H1 (cell line): ENCODE measurements at regions not wholly inside any gene's neighbourhood (a gene's known extent, or its start where the extent isn't known, plus 50 kb on each side); places are given as distances from the start of the nearest gene placed in this dataset.

ENCODE experiments used
- CTCF ChIA-PET: fragments of 300-600 bp; sonication (Branson Sonifier 250); formaldehyde crosslinking; loops from one replicate; lab custom pipeline; 2021; ENCODE audit not compliant: partially characterized antibody; lab: Charles Lee
- POLR2A ChIA-PET: fragments of 300-600 bp; sonication (Branson Sonifier 250); formaldehyde crosslinking; loops from one replicate; lab custom pipeline; 2021; ENCODE audit warnings: inconsistent platforms; ENCODE audit not compliant: partially characterized antibody; lab: Charles Lee
- DNase-seq, 2 experiments: peaks; one replicate each; pipeline versions ENCODE4 v3.0.0 to v3.0.0-alpha.2; 2010 to 2022; ENCODE audit warnings: low spot score in 2 of 2, low read depth in 1 of 2, mixed read lengths in 1 of 2
- FAIRE-seq: peaks from 2 replicates; lab custom pipeline; 2011; peaks lifted over from hg19 to GRCh38; lab: Jason Lieb, UNC
- H2AFZ ChIP-seq: 2 replicates; pipeline ENCODE4 v1.8.1; 2012; ENCODE audit warnings: low read length, inconsistent platforms
- H2AK5ac ChIP-seq: 2 replicates; pipeline ENCODE4 v1.6.1; 2013; ENCODE audit warnings: low read depth, low read length
- H2BK120ac ChIP-seq: replicated peaks from 2 replicates; pipeline ENCODE3; 2013; ENCODE audit warnings: low read depth, low read length, inconsistent platforms
- H2BK12ac ChIP-seq: 2 replicates; pipeline ENCODE4 v1.6.1; 2013; ENCODE audit warnings: low read depth, low read length
- H2BK15ac ChIP-seq: 2 replicates; pipeline ENCODE4 v1.6.1; 2013; ENCODE audit warnings: low read length
- H2BK20ac ChIP-seq: 2 replicates; pipeline ENCODE4 v1.6.1; 2013; ENCODE audit warnings: low read length
- H2BK5ac ChIP-seq: 2 replicates; pipeline ENCODE4 v1.6.1; 2013; ENCODE audit warnings: low read depth, low read length
- H3K14ac ChIP-seq: 2 replicates; pipeline ENCODE4 v1.6.1; 2013; ENCODE audit warnings: inconsistent platforms; ENCODE audit not compliant: insufficient read length
- H3K18ac ChIP-seq: 2 replicates; pipeline ENCODE4 v1.6.1; 2013; ENCODE audit warnings: low read length; ENCODE audit errors: extremely low read depth
- H3K23ac ChIP-seq: 2 replicates; pipeline ENCODE4 v1.6.1; 2013; ENCODE audit warnings: inconsistent platforms; ENCODE audit not compliant: insufficient read length
- H3K23me2 ChIP-seq: 2 replicates; pipeline ENCODE4 v1.6.1; 2013; ENCODE audit warnings: low read depth, low read length
- H3K27ac ChIP-seq: 2 replicates; pipeline ENCODE4 v1.6.1; 2011; ENCODE audit warnings: low read depth, low read length, inconsistent platforms
- H3K27me3 ChIP-seq, 4 experiments: replicated peaks in 1 of 4; 1 replicate in 1 of 4; 2 replicates in 3 of 4; pipeline versions ENCODE4 v1.6.1 to v1.8.1; 2011 to 2013; ENCODE audit warnings: low read length in 3 of 4, mild to moderate bottlenecking in 3 of 4, inconsistent platforms in 2 of 4, mixed read lengths in 2 of 4, moderate library complexity in 1 of 4; ENCODE audit not compliant: control insufficient read depth in 3 of 4, insufficient read depth in 3 of 4; ENCODE audit errors: extremely low read depth in 1 of 4
- H3K36me3 ChIP-seq, 4 experiments: 2 replicates each; pipeline versions ENCODE4 v1.6.1 to v1.8.1; 2011 to 2013; ENCODE audit warnings: mild to moderate bottlenecking in 4 of 4, low read length in 3 of 4, moderate library complexity in 2 of 4, control low read depth in 1 of 4, inconsistent platforms in 1 of 4; ENCODE audit not compliant: insufficient read depth in 4 of 4, control insufficient read depth in 2 of 4
- H3K4ac ChIP-seq: replicated peaks from 2 replicates; pipeline ENCODE3; 2013; ENCODE audit warnings: low read length, low read depth, mixed read lengths, inconsistent platforms; ENCODE audit not compliant: insufficient read length
- H3K4me1 ChIP-seq, 4 experiments: replicated peaks in 1 of 4; 1 replicate in 1 of 4; 2 replicates in 3 of 4; pipeline versions ENCODE4 v1.6.1 to v1.8.1; 2011 to 2013; ENCODE audit warnings: low read length in 3 of 4, inconsistent platforms in 2 of 4, mixed read lengths in 1 of 4; ENCODE audit not compliant: insufficient read depth in 4 of 4, control insufficient read depth in 3 of 4
- H3K4me2 ChIP-seq, 2 experiments: 2 replicates each; pipeline versions ENCODE4 v1.6.1 to v1.8.1; 2011 to 2013; ENCODE audit warnings: low read depth in 2 of 2, low read length in 2 of 2, control low read depth in 1 of 2, inconsistent platforms in 1 of 2, mild to moderate bottlenecking in 1 of 2; ENCODE audit not compliant: insufficient read depth in 1 of 2
- H3K4me3 ChIP-seq, 4 experiments: fragments of 200-600, 300-600 bp in 1 of 4; sonication (generic), shearing (Covaris generic), sonication (Bioruptor Twin) in 1 of 4; 2 replicates each; pipeline versions ENCODE4 v1.5.1 to v1.8.1; 2011 to 2016; ENCODE audit warnings: low read length in 4 of 4, low read depth in 3 of 4, control low read depth in 2 of 4, inconsistent platforms in 2 of 4, mild to moderate bottlenecking in 2 of 4, mixed read lengths in 1 of 4, moderate library complexity in 1 of 4; ENCODE audit not compliant: insufficient read depth in 2 of 4; ENCODE audit errors: extremely low read depth in 1 of 4
- H3K56ac ChIP-seq: replicated peaks from 2 replicates; pipeline ENCODE3; 2013; ENCODE audit warnings: low read depth, mild to moderate bottlenecking, mixed read lengths, low read length, inconsistent platforms; ENCODE audit not compliant: insufficient read length
- H3K79me1 ChIP-seq: 2 replicates; pipeline ENCODE4 v1.6.1; 2013; ENCODE audit warnings: low read depth, low read length, control low read depth
- H3K79me2 ChIP-seq, 2 experiments: 2 replicates each; pipeline versions ENCODE4 v1.6.1 to v1.8.1; 2012 to 2013; ENCODE audit warnings: low read length in 2 of 2, mild to moderate bottlenecking in 2 of 2, inconsistent platforms in 1 of 2; ENCODE audit not compliant: insufficient read depth in 2 of 2, control insufficient read depth in 1 of 2
- H3K9ac ChIP-seq, 4 experiments: replicated peaks in 1 of 4; 1 replicate in 1 of 4; 2 replicates in 3 of 4; pipeline versions ENCODE4 v1.6.1 to v1.8.1; 2011 to 2013; ENCODE audit warnings: low read depth in 3 of 4, low read length in 3 of 4, control low read depth in 2 of 4, mild to moderate bottlenecking in 2 of 4, moderate library complexity in 2 of 4, inconsistent platforms in 1 of 4; ENCODE audit errors: extremely low read depth in 1 of 4
- H3K9me3 ChIP-seq, 2 experiments: 2 replicates each; pipeline versions ENCODE4 v1.6.1 to v1.8.1; 2012 to 2013; ENCODE audit warnings: mild to moderate bottlenecking in 2 of 2, moderate library complexity in 2 of 2, control low read depth in 1 of 2, inconsistent platforms in 1 of 2, low read depth in 1 of 2, low read length in 1 of 2, mixed read lengths in 1 of 2; ENCODE audit not compliant: insufficient read depth in 2 of 2
- H4K20me1 ChIP-seq, 2 experiments: replicated peaks in 1 of 2; 2 replicates each; pipeline versions ENCODE3 to v1.8.1; 2011 to 2013; ENCODE audit warnings: inconsistent platforms in 2 of 2, low read length in 2 of 2, mild to moderate bottlenecking in 1 of 2; ENCODE audit not compliant: insufficient read depth in 2 of 2, control insufficient read depth in 1 of 2
- H4K5ac ChIP-seq: 2 replicates; pipeline ENCODE4 v1.6.1; 2013; ENCODE audit warnings: low read length, low read depth, mixed read lengths, inconsistent platforms; ENCODE audit not compliant: insufficient read length
- H4K8ac ChIP-seq: 2 replicates; pipeline ENCODE4 v1.8.0; 2013; ENCODE audit warnings: mild to moderate bottlenecking, moderate library complexity, low read length, inconsistent platforms; ENCODE audit not compliant: insufficient read depth; ENCODE audit errors: extremely low read depth
- H4K91ac ChIP-seq: replicated peaks from 2 replicates; pipeline ENCODE3; 2013; ENCODE audit warnings: low read length, mixed read lengths, inconsistent platforms; ENCODE audit not compliant: insufficient read length
- BACH1 ChIP-seq: IDR thresholded peaks from 2 replicates; pipeline ENCODE4 v1.6.1; 2012; ENCODE audit warnings: low read length, improper control_type of control experiment
- BRCA1 ChIP-seq: IDR thresholded peaks from 2 replicates; pipeline ENCODE4 v1.6.1; 2012; ENCODE audit warnings: low read depth, low read length, improper control_type of control experiment
- EP300 ChIP-seq, 2 experiments: IDR thresholded peaks; 1 replicate in 1 of 2; 2 replicates in 1 of 2; pipeline ENCODE4 v1.6.1; 2011 to 2012; ENCODE audit warnings: low read depth in 2 of 2, low read length in 2 of 2, mild to moderate bottlenecking in 2 of 2, borderline replicate concordance in 1 of 2, inconsistent platforms in 1 of 2, moderate library complexity in 1 of 2
- HDAC6 ChIP-seq: IDR thresholded peaks from one replicate; pipeline ENCODE4 v1.7.1; 2012; ENCODE audit warnings: low read depth, mild to moderate bottlenecking, inconsistent platforms, low read length, moderate library complexity
- JUN ChIP-seq: IDR thresholded peaks from 2 replicates; pipeline ENCODE4 v1.6.1; 2011; ENCODE audit warnings: low read depth, mild to moderate bottlenecking, improper control_type of control experiment, low read length
- MAX ChIP-seq: IDR thresholded peaks from 2 replicates; pipeline ENCODE4 v1.6.1; 2012; ENCODE audit warnings: inconsistent platforms
- NANOG ChIP-seq: IDR thresholded peaks from 2 replicates; pipeline ENCODE4 v1.6.1; 2011; ENCODE audit warnings: low read length, low read depth, mild to moderate bottlenecking, inconsistent platforms; ENCODE audit not compliant: insufficient read depth, poor library complexity, severe bottlenecking
- POLR2AphosphoS5 ChIP-seq: IDR thresholded peaks from 2 replicates; pipeline ENCODE4 v1.6.1; 2011; ENCODE audit warnings: low read depth, low read length
- POU5F1 ChIP-seq: IDR thresholded peaks from 2 replicates; pipeline ENCODE4 v1.6.1; 2011; ENCODE audit warnings: low read depth, mild to moderate bottlenecking, low read length, moderate library complexity
- RBBP5 ChIP-seq: IDR thresholded peaks from 2 replicates; pipeline ENCODE4 v1.7.1; 2012; ENCODE audit warnings: low read depth, mild to moderate bottlenecking, inconsistent platforms, low read length, moderate library complexity, borderline replicate concordance
- RFX5 ChIP-seq: IDR thresholded peaks from 2 replicates; pipeline ENCODE4 v1.6.1; 2011; ENCODE audit warnings: low read depth, low read length, improper control_type of control experiment, borderline replicate concordance
- SIRT6 ChIP-seq: IDR thresholded peaks from one replicate; pipeline ENCODE4 v1.7.1; 2012; ENCODE audit warnings: low read length, inconsistent platforms
- SIX5 ChIP-seq: IDR thresholded peaks from 2 replicates; pipeline ENCODE4 v1.6.1; 2011; ENCODE audit warnings: mild to moderate bottlenecking, low read depth, low read length
- TAF7 ChIP-seq: optimal IDR thresholded peaks from 2 replicates; pipeline ENCODE3; 2011; ENCODE audit warnings: low read depth, mild to moderate bottlenecking, inconsistent platforms, low read length, moderate library complexity, borderline replicate concordance
- TEAD4 ChIP-seq: IDR thresholded peaks from 2 replicates; pipeline ENCODE4 v1.6.1; 2012; ENCODE audit warnings: low read depth, low read length, inconsistent platforms, mixed read lengths
- YY1 ChIP-seq: IDR thresholded peaks from 2 replicates; pipeline ENCODE4 v1.6.1; 2011; ENCODE audit warnings: low read depth, mild to moderate bottlenecking, low read length
- WGBS, 2 experiments: shearing (Covaris generic) in 1 of 2; methylation state at CpG; one replicate each; pipeline versions ENCODE4 v1.1.6 to v1.1.7; 2013 to 2015; ENCODE audit warnings: low lambda C conversion rate in 2 of 2, mixed read lengths in 2 of 2, inconsistent platforms in 1 of 2, low coverage in 1 of 2, missing lambda C conversion rate in 1 of 2; ENCODE audit not compliant: insufficient replicate concordance in 2 of 2, insufficient coverage in 1 of 2, insufficient read length in 1 of 2; ENCODE audit errors: extremely low coverage in 1 of 2, missing lambda C conversion rate in 1 of 2; 5-methylcytosine and 5-hydroxymethylcytosine counted together

GRCh38 chr9:74001382-74001781 is 495.8 kb upstream of the RORB start:
- Histone ChIP-seq H3K23me2 (no peaks in the 10 kb centered on the region), H3K56ac (no peak overlapping the region), H2AK5ac (no peak overlapping the region), H2BK15ac (peak overlapping the region; percentile 89; the same call in 1 of the 2 replicates), H2BK12ac (no peak overlapping the region), H3K79me1 (no peaks in the 10 kb centered on the region), H3K4me1 (peaks cover 0 to 2% (median 0%) of the 10 kb centered on the region in 4 experiments; a peak in 1 of 7 replicates), H3K18ac (no peak overlapping the region), H3K27me3 (no peaks in the 10 kb centered on the region), H3K27ac (no peak overlapping the region), H4K20me1 (no peaks in the 10 kb centered on the region), H3K4ac (no peak overlapping the region), H3K79me2 (no peaks in the 10 kb centered on the region), H4K91ac (no peak overlapping the region), H2BK20ac (no peak overlapping the region), H3K4me3 (no peak overlapping the region), H4K8ac (no peak overlapping the region), H3K4me2 (no peak overlapping the region), H2BK5ac (no peak overlapping the region), H4K5ac (no peak overlapping the region), H3K36me3 (no peaks in the 10 kb centered on the region), H3K9ac (no peak overlapping the region), H3K9me3 (no peaks in the 10 kb centered on the region), H2AFZ (no peak overlapping the region), H3K14ac (no peak overlapping the region), H2BK120ac (no peak overlapping the region), H3K23ac (no peak overlapping the region)
- ChIA-PET POLR2A (interaction anchor here (1.3 kb wide), 1 partner anchor 10 kb away, joined by 3 read pairs; no protein-coding TSS in a partner anchor), CTCF (interaction anchor here (1.2 to 4.1 kb wide), 2 partner anchors 318 to 444 kb away, joined by 3 to 14 read pairs; no protein-coding TSS in a partner anchor)
- FAIRE-seq (no peak), DNase-seq (no peak)
- 83% methylated on average over 2 of the region's 2 CpGs; no CpG with 5 or more reads in 1 of the 2 experiments for WGBS, 2 experiments
- TF ChIP-seq YY1 (no peak), BACH1 (no peak), SIRT6 (no peak), RFX5 (no peak), EP300 (IDR thresholded peaks at IDR 0.05; ENCODE audit: borderline replicate concordance in 1 of 2, low read depth in 2 of 2, low read length in 2 of 2) (no peak), POU5F1 (no peak), MAX (no peak), JUN (no peak), RBBP5 (no peak), POLR2AphosphoS5 (no peak), TEAD4 (no peak), HDAC6 (no peak), SIX5 (no peak), BRCA1 (no peak), NANOG (no peak), TAF7 (no peak)
